IMR-90 (cell line): ENCODE measurements at regions not wholly inside any gene's neighbourhood (a gene's known extent, or its start where the extent isn't known, plus 50 kb on each side); places are given as distances from the start of the nearest gene placed in this dataset.

Experiments used
- CEBPB ChIP-seq: IDR thresholded peaks from 2 replicates; pipeline ENCODE4 v1.6.1; 2012; ENCODE audit warnings: low read depth, low read length, improper control_type of control experiment
- CHD1 ChIP-seq: IDR thresholded peaks from 2 replicates; pipeline ENCODE4 v1.6.1; 2012; ENCODE audit warnings: low read depth, low read length, improper control_type of control experiment
- FOS ChIP-seq: fragments of 150-350 bp; IDR thresholded peaks from 2 replicates; pipeline ENCODE4 v1.6.1; 2016; ENCODE audit warnings: low read depth, low read length
- MAFK ChIP-seq: IDR thresholded peaks from 2 replicates; pipeline ENCODE4 v1.6.1; 2012; ENCODE audit warnings: low read depth, low read length, improper control_type of control experiment
- NFE2L2 ChIP-seq: fragments of 150-350 bp; IDR thresholded peaks from 2 replicates; pipeline ENCODE4 v1.6.1; 2016; ENCODE audit warnings: low read depth, mild to moderate bottlenecking, low read length
- POLR2A ChIP-seq: IDR thresholded peaks from 2 replicates; pipeline ENCODE4 v1.6.1; 2012; ENCODE audit warnings: mild to moderate bottlenecking, low read depth, low read length
- RAD21 ChIP-seq: IDR thresholded peaks from 2 replicates; pipeline ENCODE4 v1.6.1; 2012; ENCODE audit warnings: low read length, improper control_type of control experiment
- RCOR1 ChIP-seq: IDR thresholded peaks from 2 replicates; pipeline ENCODE4 v1.6.1; 2012; ENCODE audit warnings: mild to moderate bottlenecking, low read length, improper control_type of control experiment; ENCODE audit not compliant: insufficient replicate concordance
- SMC3 ChIP-seq: fragments of 150-350 bp; IDR thresholded peaks from 2 replicates; pipeline ENCODE4 v1.6.1; 2016; ENCODE audit warnings: low read depth, mild to moderate bottlenecking, antibody characterized with exemption, low read length, moderate library complexity
- TF ChIP-seq, protein P1 (sequence below): conservative IDR thresholded peaks from 2 replicates; pipeline ENCODE4 v1.5.1; 2012; ENCODE audit warnings: mild to moderate bottlenecking, low read depth, low read length, improper control_type of control experiment
- TF ChIP-seq, protein P2 (sequence below): fragments of 150-350 bp; IDR thresholded peaks from 2 replicates; pipeline ENCODE4 v1.6.1; 2016; ENCODE audit warnings: low read depth, mild to moderate bottlenecking, low read length, moderate library complexity, borderline replicate concordance

DNA sequence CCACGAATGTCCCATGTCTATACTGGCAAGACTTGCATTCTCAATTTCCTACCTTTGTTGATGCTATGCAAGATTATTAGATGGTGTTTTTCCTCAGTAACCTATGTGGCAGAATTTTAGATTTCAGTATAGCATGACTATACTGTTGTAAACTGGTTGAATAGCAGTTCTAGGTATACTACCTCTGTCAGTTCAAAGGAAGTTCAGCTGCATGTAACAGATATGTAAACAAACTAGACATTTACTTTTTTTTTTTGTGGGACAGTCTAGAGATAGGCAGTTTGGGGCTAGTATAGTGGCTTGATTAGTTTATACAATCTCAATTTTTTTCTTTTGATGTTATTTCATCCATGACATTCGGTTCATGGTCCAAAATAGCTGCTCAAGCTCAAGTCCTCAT lies 97.6 kb upstream of the GRIN3A start:
- TF ChIP-seq MAFK, result no peak
- TF ChIP-seq, protein P1, sequence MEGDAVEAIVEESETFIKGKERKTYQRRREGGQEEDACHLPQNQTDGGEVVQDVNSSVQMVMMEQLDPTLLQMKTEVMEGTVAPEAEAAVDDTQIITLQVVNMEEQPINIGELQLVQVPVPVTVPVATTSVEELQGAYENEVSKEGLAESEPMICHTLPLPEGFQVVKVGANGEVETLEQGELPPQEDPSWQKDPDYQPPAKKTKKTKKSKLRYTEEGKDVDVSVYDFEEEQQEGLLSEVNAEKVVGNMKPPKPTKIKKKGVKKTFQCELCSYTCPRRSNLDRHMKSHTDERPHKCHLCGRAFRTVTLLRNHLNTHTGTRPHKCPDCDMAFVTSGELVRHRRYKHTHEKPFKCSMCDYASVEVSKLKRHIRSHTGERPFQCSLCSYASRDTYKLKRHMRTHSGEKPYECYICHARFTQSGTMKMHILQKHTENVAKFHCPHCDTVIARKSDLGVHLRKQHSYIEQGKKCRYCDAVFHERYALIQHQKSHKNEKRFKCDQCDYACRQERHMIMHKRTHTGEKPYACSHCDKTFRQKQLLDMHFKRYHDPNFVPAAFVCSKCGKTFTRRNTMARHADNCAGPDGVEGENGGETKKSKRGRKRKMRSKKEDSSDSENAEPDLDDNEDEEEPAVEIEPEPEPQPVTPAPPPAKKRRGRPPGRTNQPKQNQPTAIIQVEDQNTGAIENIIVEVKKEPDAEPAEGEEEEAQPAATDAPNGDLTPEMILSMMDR, result no peak
- TF ChIP-seq POLR2A, result no peak
- TF ChIP-seq RCOR1, result no peak
- no peak for TF ChIP-seq RAD21
- TF ChIP-seq, protein P2, sequence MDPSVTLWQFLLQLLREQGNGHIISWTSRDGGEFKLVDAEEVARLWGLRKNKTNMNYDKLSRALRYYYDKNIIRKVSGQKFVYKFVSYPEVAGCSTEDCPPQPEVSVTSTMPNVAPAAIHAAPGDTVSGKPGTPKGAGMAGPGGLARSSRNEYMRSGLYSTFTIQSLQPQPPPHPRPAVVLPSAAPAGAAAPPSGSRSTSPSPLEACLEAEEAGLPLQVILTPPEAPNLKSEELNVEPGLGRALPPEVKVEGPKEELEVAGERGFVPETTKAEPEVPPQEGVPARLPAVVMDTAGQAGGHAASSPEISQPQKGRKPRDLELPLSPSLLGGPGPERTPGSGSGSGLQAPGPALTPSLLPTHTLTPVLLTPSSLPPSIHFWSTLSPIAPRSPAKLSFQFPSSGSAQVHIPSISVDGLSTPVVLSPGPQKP, result no peak
- no peak for TF ChIP-seq FOS
- no peak for TF ChIP-seq NFE2L2
- no peak for TF ChIP-seq CEBPB
- TF ChIP-seq CHD1, result no peak
- TF ChIP-seq SMC3, result no peak
